ENCODE measurements at regions not wholly inside any gene's neighbourhood (a gene's known extent, or its start where the extent isn't known, plus 50 kb on each side); places are given as distances from the start of the nearest gene placed in this dataset.

DNA sequence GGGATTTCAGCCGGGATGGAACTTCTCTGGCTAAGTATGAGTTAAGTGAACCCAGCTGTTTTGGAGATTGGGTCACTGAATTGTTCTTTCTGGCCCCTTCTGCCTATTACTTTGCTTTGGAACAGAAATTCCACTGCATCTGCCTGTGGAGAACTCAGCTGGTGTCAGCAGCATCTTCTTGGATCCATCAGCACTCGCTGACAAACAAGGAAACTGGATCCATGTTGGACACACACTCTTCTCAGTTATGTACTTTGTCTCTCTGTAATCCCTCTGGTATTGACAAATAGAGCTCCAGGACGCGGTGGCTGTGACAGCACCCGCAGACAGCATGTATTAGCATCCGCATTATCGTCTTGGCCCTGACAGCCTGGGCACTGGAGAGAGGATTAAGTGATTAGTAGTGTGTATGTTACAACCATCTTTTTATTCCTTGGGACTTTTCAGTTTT lies 73.0 kb upstream of the BMPER start:
- 65 to 87% (median 76%) methylated on average over 7 of the region's 7 CpGs for WGBS, 5 donors
- no peak overlapping the region for H3K4me3 ChIP-seq

GRCh38 chr7:33836797-33837355 lies 68.5 kb upstream of the BMPER start:
- no peak overlapping the region for H3K4me3 ChIP-seq
- no peaks in the 10 kb centered on the region for H3K27me3 ChIP-seq
- intact Hi-C loops (cut with DNase I; ENCODE audit: low total_unique reads) = no loop called here
- no peak for DNase-seq
- WGBS, 5 donors = 87 to 93% (median 91%) methylated on average over 8 of the region's 8 CpGs
- no peaks in the 10 kb centered on the region for H3K36me3 ChIP-seq
- H3K4me1 ChIP-seq = peaks cover 0 to 23% (median 3%) of the 10 kb centered on the region in 4 donors
- H3K9me3 ChIP-seq = no peaks in the 10 kb centered on the region
- peak overlapping the region in 2 of 5 donors; percentile 21 to 28 for H3K27ac ChIP-seq
- no peak for TF ChIP-seq CTCF (IDR thresholded peaks at IDR 0.05)
- no peak for TF ChIP-seq EP300 (IDR thresholded peaks at IDR 0.05)
- no peak for TF ChIP-seq POLR2A (IDR thresholded peaks at IDR 0.05)
- no peak for TF ChIP-seq POLR2AphosphoS5 (IDR thresholded peaks at IDR 0.05)

More for the DNA sequence above, 73.0 kb upstream of the BMPER start:
- Histone ChIP-seq H3K27ac (peak overlapping the region in 3 of 5 donors; percentile 56 to 64 (median 56)), H3K27me3 (no peaks in the 10 kb centered on the region), H3K36me3 (no peaks in the 10 kb centered on the region), H3K4me1 (peaks cover 0 to 28% (median 11%) of the 10 kb centered on the region in 4 donors), H3K9me3 (no peaks in the 10 kb centered on the region)
- TF ChIP-seq EP300 (IDR thresholded peaks at IDR 0.05) = no peak
- TF ChIP-seq POLR2A (IDR thresholded peaks at IDR 0.05) = no peak
- peak in 1 of 3 donors; percentile 23 for TF ChIP-seq POLR2AphosphoS5 (IDR thresholded peaks at IDR 0.05)
- intact Hi-C loops (cut with DNase I; ENCODE audit: low total_unique reads) = no loop called here
- peak in 1 of 2 donors; percentile 45 for DNase-seq

- peak in 1 of 3 donors; percentile 50 for TF ChIP-seq POLR2AphosphoS5 (IDR thresholded peaks at IDR 0.05)
- no peak for TF ChIP-seq POLR2A (IDR thresholded peaks at IDR 0.05)
- H3K27ac ChIP-seq = peak overlapping the region in 2 of 5 donors; percentile 21 to 28
- 81 to 95% (median 92%) methylated on average over 12 to 14 of the region's 14 CpGs for WGBS, 5 donors
- H3K4me1 ChIP-seq = peaks cover 0 to 19% (median under 1%) of the 10 kb centered on the region in 4 donors
- intact Hi-C loops (cut with DNase I; ENCODE audit: low total_unique reads) = no loop called here
- no peaks in the 10 kb centered on the region for H3K27me3 ChIP-seq
- no peaks in the 10 kb centered on the region for H3K36me3 ChIP-seq
- no peak overlapping the region for H3K4me3 ChIP-seq
- no peak for DNase-seq
- H3K9me3 ChIP-seq = no peaks in the 10 kb centered on the region
These were observed 67.9 kb upstream of the BMPER start for GRCh38 chr7:33837356-33837851.

- Histone ChIP-seq H3K27me3 (no peaks in the 10 kb centered on the region), H3K27ac (no peak overlapping the region), H3K36me3 (no peaks in the 10 kb centered on the region), H3K4me3 (no peak overlapping the region), H3K4me1 (peaks cover 0 to 9% (median 2%) of the 10 kb centered on the region in 4 donors), H3K9me3 (no peaks in the 10 kb centered on the region)
- intact Hi-C loops (cut with DNase I; ENCODE audit: low total_unique reads) = no loop called here
- DNase-seq = no peak
- TF ChIP-seq EP300 (IDR thresholded peaks at IDR 0.05) (no peak), POLR2AphosphoS5 (IDR thresholded peaks at IDR 0.05) (no peak), POLR2A (IDR thresholded peaks at IDR 0.05) (no peak), CTCF (IDR thresholded peaks at IDR 0.05) (no peak)
- WGBS, 5 donors = 28 to 64% (median 55%) methylated on average over 1 of the region's 1 CpG
These were observed 64.3 kb upstream of the BMPER start for GRCh38 chr7:33841031-33841430.

DNA sequence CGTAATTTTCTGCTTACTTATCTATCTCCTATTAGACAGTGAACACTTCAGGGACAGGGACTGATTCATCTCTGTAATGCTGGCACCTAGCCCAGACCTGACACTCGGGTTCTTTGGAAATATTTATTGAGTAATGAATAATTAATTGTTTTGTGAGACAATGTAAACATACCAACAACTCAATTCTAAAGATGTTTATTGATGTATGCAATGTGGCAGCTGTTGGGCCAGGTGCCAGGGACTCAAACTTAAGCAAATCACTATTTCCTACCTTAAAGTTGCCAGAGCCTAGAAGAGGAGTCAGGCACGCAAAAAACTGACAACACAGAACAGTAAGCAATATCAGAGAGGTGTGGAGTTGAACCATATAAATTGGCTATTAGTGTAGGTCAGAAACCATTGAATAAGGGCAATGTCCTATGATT lies 63.6 kb upstream of the BMPER start:
- TF ChIP-seq EP300 (IDR thresholded peaks at IDR 0.05) (no peak), CTCF (IDR thresholded peaks at IDR 0.05) (no peak), POLR2A (IDR thresholded peaks at IDR 0.05) (no peak), POLR2AphosphoS5 (IDR thresholded peaks at IDR 0.05) (no peak)
- H3K4me3 ChIP-seq = no peak overlapping the region
- H3K4me1 ChIP-seq = peaks cover 0 to 11% (median 5%) of the 10 kb centered on the region in 4 donors
- intact Hi-C loops (cut with DNase I; ENCODE audit: low total_unique reads) = no loop called here
- H3K36me3 ChIP-seq = no peaks in the 10 kb centered on the region
- no peaks in the 10 kb centered on the region for H3K9me3 ChIP-seq
- WGBS, 5 donors = 42 to 55% (median 53%) methylated on average over 3 of the region's 3 CpGs
- no peak overlapping the region for H3K27ac ChIP-seq
- no peaks in the 10 kb centered on the region for H3K27me3 ChIP-seq
- DNase-seq = peak in 1 of 2 donors; percentile 23

All from stomach (tissue), 8 donors.